ENCODE measurements at regions not wholly inside any gene's neighbourhood (a gene's known extent, or its start where the extent isn't known, plus 50 kb on each side); places are given as distances from the start of the nearest gene placed in this dataset.
A peak's percentile ranks its signal among the peaks of the same experiment; 100 is the strongest.
"Not testable (repeated sequence)": the region's sequence is repeated elsewhere in the genome, so short reads cannot be mapped to it uniquely, and the experiment has no call there.

GRCh38 chr9:78122631-78123030 is 91.0 kb upstream of the GNAQ start:
- DNase-seq (ENCODE audit: low spot score) = no peak

- peak; percentile 49 for DNase-seq (ENCODE audit: low spot score)
Measured at GRCh38 chr9:78121488-78121887, 89.9 kb upstream of the GNAQ start.

- no peak for DNase-seq (ENCODE audit: low spot score)
Measured at GRCh38 chr9:78118742-78119473, 87.3 kb upstream of the GNAQ start.

- peak; percentile 38 for DNase-seq (ENCODE audit: low spot score)
Measured at GRCh38 chr9:78115073-78115472, 83.5 kb upstream of the GNAQ start.

- no peak for DNase-seq (ENCODE audit: low spot score)
Measured at GRCh38 chr9:78114581-78114980, 83.0 kb upstream of the GNAQ start.

- no peak for DNase-seq (ENCODE audit: low spot score)
Measured at GRCh38 chr9:78112406-78112805, 80.8 kb upstream of the GNAQ start.

GRCh38 chr9:78112004-78112403 is 80.4 kb upstream of the GNAQ start:
- DNase-seq (ENCODE audit: low spot score) = no peak

GRCh38 chr9:78109075-78109474 is 77.5 kb upstream of the GNAQ start:
- no peak for DNase-seq (ENCODE audit: low spot score)

GRCh38 chr9:78106586-78106985 is 75.0 kb upstream of the GNAQ start:
- not testable (repeated sequence) for DNase-seq (ENCODE audit: low spot score)

- DNase-seq (ENCODE audit: low spot score) = no peak
Measured at GRCh38 chr9:78103971-78104433, 72.4 kb upstream of the GNAQ start.

GRCh38 chr9:78101247-78101646 is 69.6 kb upstream of the GNAQ start:
- DNase-seq (ENCODE audit: low spot score) = no peak

- no peak for DNase-seq (ENCODE audit: low spot score)
Measured at GRCh38 chr9:78097541-78097940, 65.9 kb upstream of the GNAQ start.

GRCh38 chr9:78091731-78092130 is 60.1 kb upstream of the GNAQ start:
- no peak for DNase-seq (ENCODE audit: low spot score)

- no peak for DNase-seq (ENCODE audit: low spot score)
Measured at GRCh38 chr9:78089111-78089510, 57.5 kb upstream of the GNAQ start.

- not testable (repeated sequence) for DNase-seq (ENCODE audit: low spot score)
Measured at GRCh38 chr9:78088190-78088589, 56.6 kb upstream of the GNAQ start.

Measured in hematopoietic multipotent progenitor cell treated with erythropoietin and hydrocortisone succinate and interleukin-3 and kit ligand, for 15 days (in vitro differentiated cells).